CD14-positive monocyte (primary cell): ENCODE measurements at regions not wholly inside any gene's neighbourhood (a gene's known extent, or its start where the extent isn't known, plus 50 kb on each side); places are given as distances from the start of the nearest gene placed in this dataset.
A peak's percentile ranks its signal among the peaks of the same experiment; 100 is the strongest.
"Not testable (repeated sequence)": the region's sequence is repeated elsewhere in the genome, so short reads cannot be mapped to it uniquely, and the experiment has no call there.

Experiments used
- DNase-seq, 3 donors: peaks; one replicate each; pipeline ENCODE4 v3.0.0-alpha.2; 2011 to 2022
- H2AFZ ChIP-seq: 2 replicates; pipeline ENCODE4 v1.6.0; 2012; ENCODE audit warnings: mild to moderate bottlenecking, low read depth, low read length, inconsistent platforms; ENCODE audit not compliant: insufficient read depth, poor library complexity, severe bottlenecking
- H3K27ac ChIP-seq, 2 donors: 1 replicate in 1 of 2; 2 replicates in 1 of 2; pipeline ENCODE4 v1.5.1; 2012 to 2013; ENCODE audit warnings: low read length in 2 of 2, control low read depth in 1 of 2, inconsistent platforms in 1 of 2, low read depth in 1 of 2, mild to moderate bottlenecking in 1 of 2
- H3K27me3 ChIP-seq, 2 donors: one replicate each; pipeline versions ENCODE4 v1.6.0 to v1.6.1; 2011 to 2013; ENCODE audit warnings: low read length in 2 of 2; ENCODE audit not compliant: control insufficient read depth in 2 of 2, insufficient read depth in 2 of 2
- H3K36me3 ChIP-seq, 2 donors: replicated peaks in 1 of 2; 1 replicate in 1 of 2; 2 replicates in 1 of 2; pipeline versions ENCODE4 v1.5.1 to v1.6.1; 2012 to 2013; ENCODE audit warnings: low read length in 2 of 2, control low read depth in 1 of 2, inconsistent platforms in 1 of 2, mild to moderate bottlenecking in 1 of 2; ENCODE audit not compliant: insufficient read depth in 2 of 2, control insufficient read depth in 1 of 2
- H3K4me1 ChIP-seq, 2 donors: 1 replicate in 1 of 2; 2 replicates in 1 of 2; pipeline versions ENCODE4 v1.5.1 to v1.6.1; 2012 to 2013; ENCODE audit warnings: low read length in 2 of 2, control low read depth in 1 of 2, inconsistent platforms in 1 of 2, mild to moderate bottlenecking in 1 of 2, moderate library complexity in 1 of 2; ENCODE audit not compliant: insufficient read depth in 2 of 2, control insufficient read depth in 1 of 2
- H3K4me2 ChIP-seq: replicated peaks from 2 replicates; pipeline ENCODE3; 2012; ENCODE audit warnings: low read length, moderate library complexity, mild to moderate bottlenecking; ENCODE audit not compliant: poor library complexity, severe bottlenecking; ENCODE audit errors: extremely low read depth
- H3K4me3 ChIP-seq, 3 experiments: fragments of 200-600 bp in 1 of 3; sonication (generic) in 1 of 3; replicated peaks in 1 of 3; 1 replicate in 2 of 3; 2 replicates in 1 of 3; pipeline ENCODE4 v1.5.1; 2011 to 2013; ENCODE audit warnings: low read length in 3 of 3, mild to moderate bottlenecking in 3 of 3, control low read depth in 2 of 3, low read depth in 2 of 3, inconsistent platforms in 1 of 3, moderate library complexity in 1 of 3
- H3K79me2 ChIP-seq: 2 replicates; pipeline ENCODE4 v1.6.0; 2012; ENCODE audit warnings: mild to moderate bottlenecking, control low read depth, inconsistent platforms, low read length, moderate library complexity; ENCODE audit not compliant: insufficient read depth
- H3K9ac ChIP-seq: 2 replicates; pipeline ENCODE4 v1.6.0; 2017; ENCODE audit warnings: low read length, mild to moderate bottlenecking; ENCODE audit not compliant: insufficient read depth, poor library complexity, severe bottlenecking
- H3K9me3 ChIP-seq, 2 donors: replicated peaks in 1 of 2; 1 replicate in 1 of 2; 2 replicates in 1 of 2; pipeline versions ENCODE4 v1.5.1 to v1.6.1; 2012 to 2013; ENCODE audit warnings: low read length in 2 of 2, control low read depth in 1 of 2; ENCODE audit not compliant: control insufficient read depth in 1 of 2, insufficient read depth in 1 of 2
- H4K20me1 ChIP-seq: 2 replicates; pipeline ENCODE4 v1.6.0; 2012; ENCODE audit warnings: mild to moderate bottlenecking, low read length, control low read depth, moderate library complexity; ENCODE audit not compliant: insufficient read depth
- H3K27ac Mint-ChIP-seq, 7 donors: one replicate each; pipeline ENCODE4 v1.8.0; 2020; ENCODE audit warnings: mild to moderate bottlenecking in 7 of 7, mixed read lengths in 7 of 7, moderate library complexity in 6 of 7, inconsistent platforms in 2 of 7
- H3K27me3 Mint-ChIP-seq, 3 donors: one replicate each; pipeline ENCODE4 v1.8.0; 2021 to 2022; ENCODE audit warnings: low read depth in 3 of 3, mild to moderate bottlenecking in 3 of 3, mixed read lengths in 3 of 3, moderate library complexity in 3 of 3, inconsistent platforms in 1 of 3
- H3K36me3 Mint-ChIP-seq, 2 donors: one replicate each; pipeline ENCODE4 v1.8.0; 2020; ENCODE audit warnings: mixed read lengths in 2 of 2, inconsistent platforms in 1 of 2, mild to moderate bottlenecking in 1 of 2
- H3K4me1 Mint-ChIP-seq: one replicate; pipeline ENCODE4 v1.8.0; 2020; ENCODE audit warnings: mild to moderate bottlenecking, mixed read lengths
- H3K4me3 Mint-ChIP-seq, 2 donors: one replicate each; pipeline ENCODE4 v1.8.0; 2020; ENCODE audit warnings: mild to moderate bottlenecking in 2 of 2, mixed read lengths in 2 of 2, moderate library complexity in 1 of 2
- H3K9me3 Mint-ChIP-seq, 7 donors: one replicate each; pipeline ENCODE4 v1.8.0; 2020 to 2022; ENCODE audit warnings: mixed read lengths in 7 of 7, mild to moderate bottlenecking in 6 of 7, moderate library complexity in 6 of 7, inconsistent platforms in 2 of 7
- WGBS: methylation state at CpG from one replicate; pipeline ENCODE4 v1.1.5; 2013; ENCODE audit warnings: missing lambda C conversion rate; ENCODE audit not compliant: insufficient coverage; 5-methylcytosine and 5-hydroxymethylcytosine counted together
- intact Hi-C, 2 donors: fragments of 100-400 bp; cut with micrococcal nuclease; formaldehyde crosslinking; loops; one replicate each; pipeline versions ENCODE4 v1.15.0 to v1.15.1; 2023
- TF ChIP-seq, protein P1 (sequence below): fragments of 200-600 bp; IDR thresholded peaks from one replicate; pipeline ENCODE4 v1.8.0; 2022; ENCODE audit warnings: antibody characterized with exemption, mild to moderate bottlenecking

DNA sequence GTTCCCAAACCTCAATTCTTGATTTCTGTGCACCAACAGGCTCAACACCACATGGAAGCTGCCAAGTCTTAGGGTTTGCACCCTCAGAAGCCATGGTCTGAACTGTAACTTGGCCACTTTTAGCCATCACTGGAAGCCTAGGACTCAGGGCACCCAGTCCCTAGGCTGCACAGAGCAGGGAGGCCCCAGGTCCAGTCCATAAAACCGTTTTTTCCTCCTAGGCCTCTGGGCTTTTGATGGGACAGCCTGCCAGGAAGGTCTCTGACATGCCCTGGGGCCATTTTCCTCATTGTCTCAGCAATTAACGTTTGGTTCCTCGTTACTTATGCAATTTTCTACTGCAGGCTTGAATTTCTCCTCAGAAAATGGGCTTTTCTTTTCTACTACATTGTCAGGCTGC is 1259.6 kb downstream of the RAPGEF2 start:
- DNase-seq = no peak
- H3K36me3 ChIP-seq = no peaks in the 10 kb centered on the region
- H3K4me2 ChIP-seq = no peak overlapping the region
- 63% methylated on average over 3 of the region's 3 CpGs for WGBS
- no peak overlapping the region for H3K27ac ChIP-seq
- Mint-ChIP-seq H3K27me3 (peaks cover 0 to 2% (median 0%) of the 10 kb centered on the region in 3 donors), H3K9me3 (peaks cover 0 to 4% (median 0%) of the 10 kb centered on the region in 7 donors), H3K36me3 (no peaks in the 10 kb centered on the region), H3K27ac (no peak overlapping the region), H3K4me1 (no peaks in the 10 kb centered on the region), H3K4me3 (no peak overlapping the region)
- no peaks in the 10 kb centered on the region for H3K79me2 ChIP-seq
- intact Hi-C loops = no loop called here
- TF ChIP-seq, protein P1, sequence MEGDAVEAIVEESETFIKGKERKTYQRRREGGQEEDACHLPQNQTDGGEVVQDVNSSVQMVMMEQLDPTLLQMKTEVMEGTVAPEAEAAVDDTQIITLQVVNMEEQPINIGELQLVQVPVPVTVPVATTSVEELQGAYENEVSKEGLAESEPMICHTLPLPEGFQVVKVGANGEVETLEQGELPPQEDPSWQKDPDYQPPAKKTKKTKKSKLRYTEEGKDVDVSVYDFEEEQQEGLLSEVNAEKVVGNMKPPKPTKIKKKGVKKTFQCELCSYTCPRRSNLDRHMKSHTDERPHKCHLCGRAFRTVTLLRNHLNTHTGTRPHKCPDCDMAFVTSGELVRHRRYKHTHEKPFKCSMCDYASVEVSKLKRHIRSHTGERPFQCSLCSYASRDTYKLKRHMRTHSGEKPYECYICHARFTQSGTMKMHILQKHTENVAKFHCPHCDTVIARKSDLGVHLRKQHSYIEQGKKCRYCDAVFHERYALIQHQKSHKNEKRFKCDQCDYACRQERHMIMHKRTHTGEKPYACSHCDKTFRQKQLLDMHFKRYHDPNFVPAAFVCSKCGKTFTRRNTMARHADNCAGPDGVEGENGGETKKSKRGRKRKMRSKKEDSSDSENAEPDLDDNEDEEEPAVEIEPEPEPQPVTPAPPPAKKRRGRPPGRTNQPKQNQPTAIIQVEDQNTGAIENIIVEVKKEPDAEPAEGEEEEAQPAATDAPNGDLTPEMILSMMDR = no peak
- H3K4me1 ChIP-seq = no peaks in the 10 kb centered on the region
- no peaks in the 10 kb centered on the region for H4K20me1 ChIP-seq
- no peaks in the 10 kb centered on the region for H3K9me3 ChIP-seq
- H3K4me3 ChIP-seq = no peak overlapping the region
- H3K9ac ChIP-seq = no peak overlapping the region
- no peaks in the 10 kb centered on the region for H3K27me3 ChIP-seq
- no peak overlapping the region for H2AFZ ChIP-seq

DNA sequence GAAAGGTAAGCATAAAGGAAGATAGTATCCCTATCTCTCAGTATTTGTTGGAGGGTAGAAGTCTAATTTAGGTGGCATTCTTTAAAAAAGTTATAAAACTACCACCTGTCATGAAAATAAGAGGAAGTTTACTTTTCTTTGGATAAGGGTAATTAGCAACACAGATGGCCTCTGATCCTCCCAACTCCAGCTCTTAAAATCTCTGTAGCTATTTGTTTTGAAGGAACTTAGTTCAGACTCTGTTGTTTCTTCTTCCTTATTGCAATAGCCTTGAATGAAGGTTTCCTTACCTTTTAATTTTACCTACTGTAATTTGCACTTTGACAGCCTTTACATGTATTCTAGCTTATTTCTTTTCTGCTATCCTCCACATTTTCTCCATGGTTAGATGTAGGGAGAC is 1261.3 kb downstream of the RAPGEF2 start:
- H3K4me1 Mint-ChIP-seq = no peaks in the 10 kb centered on the region
- intact Hi-C loops = no loop called here
- no peaks in the 10 kb centered on the region for H4K20me1 ChIP-seq
- no peaks in the 10 kb centered on the region for H3K27me3 ChIP-seq
- no peak overlapping the region for H3K27ac ChIP-seq
- peaks cover 0 to 4% (median 0%) of the 10 kb centered on the region in 7 donors for H3K9me3 Mint-ChIP-seq
- no peaks in the 10 kb centered on the region for H3K36me3 Mint-ChIP-seq
- H3K9ac ChIP-seq = no peak overlapping the region
- TF ChIP-seq, protein P1 = no peak
- DNase-seq = no peak
- H3K4me3 ChIP-seq = no peak overlapping the region
- H3K4me3 Mint-ChIP-seq = no peak overlapping the region
- no peak overlapping the region for H3K27ac Mint-ChIP-seq
- H3K36me3 ChIP-seq = no peaks in the 10 kb centered on the region
- H3K27me3 Mint-ChIP-seq = peaks cover 0 to 2% (median 0%) of the 10 kb centered on the region in 3 donors
- no peaks in the 10 kb centered on the region for H3K4me1 ChIP-seq
- H3K4me2 ChIP-seq = no peak overlapping the region
- H2AFZ ChIP-seq = no peak overlapping the region
- no peaks in the 10 kb centered on the region for H3K9me3 ChIP-seq
- no peaks in the 10 kb centered on the region for H3K79me2 ChIP-seq

DNA sequence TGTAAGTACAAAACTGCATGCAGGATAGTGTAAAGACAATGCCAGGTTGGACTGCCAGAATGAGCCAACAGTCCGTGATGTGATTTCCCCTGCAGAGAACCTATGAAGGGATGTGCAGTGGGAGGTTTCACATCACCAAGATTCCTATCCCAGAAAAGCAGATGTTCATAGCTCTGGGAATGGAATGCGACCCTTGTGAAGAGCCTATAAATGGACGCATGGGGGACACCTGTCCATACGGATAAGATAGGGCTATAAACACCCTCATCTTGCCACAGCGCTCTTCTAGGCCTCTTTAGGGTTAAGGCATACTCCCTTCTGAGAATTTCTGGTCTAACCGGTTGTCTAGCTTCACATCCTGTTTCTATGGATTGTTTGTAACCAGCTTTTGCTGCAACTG is 1261.8 kb downstream of the RAPGEF2 start:
- H3K36me3 ChIP-seq, H3K27me3 ChIP-seq, DNase-seq, intact Hi-C loops, H3K27ac ChIP-seq, H3K79me2 ChIP-seq, H3K27me3 Mint-ChIP-seq, H4K20me1 ChIP-seq, H3K4me3 ChIP-seq, H3K9me3 Mint-ChIP-seq, H3K36me3 Mint-ChIP-seq, H3K4me1 Mint-ChIP-seq, H3K9ac ChIP-seq, H2AFZ ChIP-seq, H3K4me3 Mint-ChIP-seq, H3K4me2 ChIP-seq, H3K4me1 ChIP-seq, H3K27ac Mint-ChIP-seq, H3K9me3 ChIP-seq: not testable (repeated sequence)
- no CpG with 5 or more reads among the region's 6 CpGs for WGBS

DNA sequence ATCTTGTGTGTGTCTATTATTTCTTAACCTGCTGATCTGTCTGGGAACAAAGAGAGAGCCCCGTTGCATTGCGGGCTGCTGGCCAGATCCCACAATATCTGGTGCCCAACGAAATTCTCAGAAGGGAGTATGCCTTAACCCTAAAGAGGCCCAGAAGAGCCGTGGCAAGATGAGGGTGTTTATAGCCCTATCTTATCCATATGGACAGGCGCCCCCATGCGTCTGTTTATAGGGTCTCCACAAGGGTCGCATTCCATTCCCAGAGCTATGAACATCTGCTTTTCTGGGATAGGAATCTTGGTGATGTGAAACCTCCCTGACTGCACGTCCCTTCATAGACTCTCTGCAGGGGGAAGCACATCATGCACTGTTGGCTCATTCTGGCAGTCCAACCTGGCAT is 1262.5 kb downstream of the RAPGEF2 start:
- H3K9ac ChIP-seq, H3K27me3 ChIP-seq, H3K27ac ChIP-seq, H3K4me2 ChIP-seq, H4K20me1 ChIP-seq, H2AFZ ChIP-seq, H3K4me1 ChIP-seq, H3K9me3 ChIP-seq, DNase-seq, H3K36me3 ChIP-seq, H3K9me3 Mint-ChIP-seq, H3K4me3 ChIP-seq, H3K79me2 ChIP-seq, intact Hi-C loops, H3K36me3 Mint-ChIP-seq, H3K4me1 Mint-ChIP-seq, H3K27me3 Mint-ChIP-seq, H3K4me3 Mint-ChIP-seq: not testable (repeated sequence)
- peak overlapping the region in 1 of 7 donors; percentile 60 for H3K27ac Mint-ChIP-seq
- WGBS = no CpG with 5 or more reads among the region's 8 CpGs
